OCI-LY1 (cell line): ENCODE measurements at regions not wholly inside any gene's neighbourhood (a gene's known extent, or its start where the extent isn't known, plus 50 kb on each side); places are given as distances from the start of the nearest gene placed in this dataset.

Experiments
- H2AFZ ChIP-seq: fragments of 200-600 bp; sonication (generic), shearing (Covaris generic); 2 replicates; pipeline ENCODE4 v1.6.0; 2014; ENCODE audit warnings: antibody characterized with exemption, mild to moderate bottlenecking, low read length
- H3F3A ChIP-seq: fragments of 200-600 bp; sonication (generic), shearing (Covaris generic); 2 replicates; pipeline ENCODE4 v1.6.0; 2014; ENCODE audit warnings: mild to moderate bottlenecking, antibody characterized with exemption, low read length, moderate library complexity; ENCODE audit not compliant: insufficient read depth
- H3K27ac ChIP-seq: fragments of 200-600 bp; sonication (generic); 2 replicates; pipeline ENCODE4 v1.5.1; 2014; ENCODE audit warnings: low read length, mixed run types, mild to moderate bottlenecking, low read depth; ENCODE audit not compliant: poor library complexity, severe bottlenecking
- H3K27me3 ChIP-seq: fragments of 200-600 bp; sonication (generic); 2 replicates; pipeline ENCODE4 v1.6.0; 2014; ENCODE audit warnings: antibody characterized with exemption, mild to moderate bottlenecking, low read length, moderate library complexity; ENCODE audit not compliant: insufficient read depth
- H3K36me3 ChIP-seq: fragments of 200-600 bp; sonication (generic); 2 replicates; pipeline ENCODE4 v1.6.1; 2014; ENCODE audit warnings: mild to moderate bottlenecking, antibody characterized with exemption, low read length, moderate library complexity, mixed read lengths; ENCODE audit not compliant: insufficient read depth
- H3K4me1 ChIP-seq: fragments of 200-600 bp; sonication (generic); 2 replicates; pipeline ENCODE4 v1.5.1; 2014; ENCODE audit warnings: mild to moderate bottlenecking, low read length, moderate library complexity; ENCODE audit not compliant: insufficient read depth, severe bottlenecking
- H3K4me2 ChIP-seq: fragments of 200-600 bp; sonication (generic), shearing (Covaris generic); 2 replicates; pipeline ENCODE4 v1.6.1; 2014; ENCODE audit warnings: low read length
- H3K4me3 ChIP-seq: fragments of 200-600 bp; sonication (generic); 2 replicates; pipeline ENCODE4 v1.5.1; 2014; ENCODE audit warnings: low read length, low read depth, mild to moderate bottlenecking, mixed read lengths; ENCODE audit not compliant: poor library complexity, severe bottlenecking
- H3K79me2 ChIP-seq: fragments of 200-600 bp; shearing (Covaris generic); 2 replicates; pipeline ENCODE4 v1.6.1; 2016; ENCODE audit warnings: mixed run types, low read length, mixed read lengths; ENCODE audit not compliant: insufficient read depth
- H3K9ac ChIP-seq: fragments of 200-600 bp; sonication (generic), shearing (Covaris generic); 2 replicates; pipeline ENCODE4 v1.6.1; 2014; ENCODE audit warnings: mild to moderate bottlenecking, low read length, mixed read lengths
- H3K9me2 ChIP-seq: fragments of 200-600 bp; sonication (generic), shearing (Covaris generic); 2 replicates; pipeline ENCODE4 v1.6.1; 2014; ENCODE audit warnings: low read depth, mild to moderate bottlenecking, low read length, mixed read lengths
- H3K9me3 ChIP-seq: fragments of 200-600 bp; shearing (Covaris generic); 2 replicates; pipeline ENCODE4 v1.6.1; 2014; ENCODE audit warnings: low read length, mixed read lengths
- H4K20me1 ChIP-seq: fragments of 200-600 bp; sonication (generic), shearing (Covaris generic); 2 replicates; pipeline ENCODE4 v1.6.0; 2016; ENCODE audit warnings: mild to moderate bottlenecking, low read length; ENCODE audit not compliant: insufficient read depth
- CTCF ChIP-seq: fragments of 200-600 bp; sonication (generic), shearing (Covaris generic); IDR thresholded peaks from 2 replicates; pipeline ENCODE4 v1.5.1; 2017; ENCODE audit warnings: mild to moderate bottlenecking, antibody characterized with exemption, low read length, moderate library complexity, mixed read lengths
- EZH2 ChIP-seq: fragments of 200-600 bp; sonication (generic), shearing (Covaris generic); IDR thresholded peaks from 2 replicates; pipeline ENCODE4 v1.8.0; 2017; ENCODE audit warnings: borderline replicate concordance, mixed run types, mild to moderate bottlenecking, antibody characterized with exemption, low read length, moderate library complexity, mixed read lengths

GRCh38 chr11:32172041-32172847, 81.4 kb downstream of the RCN1 start:
- Histone ChIP-seq H3K27me3 (no peaks in the 10 kb centered on the region), H2AFZ (no peak overlapping the region), H3K79me2 (no peaks in the 10 kb centered on the region), H3K4me1 (no peaks in the 10 kb centered on the region), H3K9me3 (no peaks in the 10 kb centered on the region), H4K20me1 (no peaks in the 10 kb centered on the region), H3K4me3 (no peak overlapping the region), H3K36me3 (no peaks in the 10 kb centered on the region), H3K27ac (no peak overlapping the region), H3K9ac (no peak overlapping the region), H3F3A (no peaks in the 10 kb centered on the region), H3K9me2 (no peaks in the 10 kb centered on the region), H3K4me2 (no peak overlapping the region)
- TF ChIP-seq CTCF (no peak), EZH2 (no peak)

- Histone ChIP-seq H3K4me3 (no peak overlapping the region), H3K4me2 (no peak overlapping the region), H3K9ac (no peak overlapping the region)
Observed at GRCh38 chr11:32172848-32173834, 82.3 kb downstream of the RCN1 start.

GRCh38 chr11:32173977-32174376, 83.1 kb downstream of the RCN1 start:
- Histone ChIP-seq H3K9me2 (no peaks in the 10 kb centered on the region), H3K9ac (no peak overlapping the region), H3K9me3 (no peaks in the 10 kb centered on the region), H3K4me2 (no peak overlapping the region), H4K20me1 (no peaks in the 10 kb centered on the region), H3K27ac (no peak overlapping the region), H3K4me3 (no peak overlapping the region), H3K36me3 (no peaks in the 10 kb centered on the region), H3K4me1 (no peaks in the 10 kb centered on the region), H3K79me2 (no peaks in the 10 kb centered on the region), H2AFZ (no peak overlapping the region), H3F3A (no peaks in the 10 kb centered on the region), H3K27me3 (no peaks in the 10 kb centered on the region)
- TF ChIP-seq EZH2, result no peak
- TF ChIP-seq CTCF, result no peak

More at GRCh38 chr11:32172848-32173834, 82.3 kb downstream of the RCN1 start:
- no peaks in the 10 kb centered on the region for H3K9me3 ChIP-seq
- no peaks in the 10 kb centered on the region for H3K27me3 ChIP-seq
- TF ChIP-seq CTCF (peak; percentile 26), EZH2 (no peak)
- H3K79me2 ChIP-seq, result no peaks in the 10 kb centered on the region
- H4K20me1 ChIP-seq, result no peaks in the 10 kb centered on the region
- H3K36me3 ChIP-seq, result no peaks in the 10 kb centered on the region
- H3K9me2 ChIP-seq, result no peaks in the 10 kb centered on the region
- H3K27ac ChIP-seq, result no peak overlapping the region
- H3F3A ChIP-seq, result no peaks in the 10 kb centered on the region
- H2AFZ ChIP-seq, result no peak overlapping the region
- no peaks in the 10 kb centered on the region for H3K4me1 ChIP-seq
